Endodermal cell (in vitro differentiated cells): ENCODE measurements at regions not wholly inside any gene's neighbourhood (a gene's known extent, or its start where the extent isn't known, plus 50 kb on each side); places are given as distances from the start of the nearest gene placed in this dataset.

Experiments used
- DNase-seq: peaks from one replicate; pipeline ENCODE4 v3.0.0-alpha.2; 2017
- H3K27ac ChIP-seq: 2 replicates; pipeline ENCODE4 v1.5.1; 2013; ENCODE audit warnings: mild to moderate bottlenecking, low read depth, low read length, moderate library complexity
- H3K27me3 ChIP-seq: 2 replicates; pipeline ENCODE4 v1.6.1; 2013; ENCODE audit warnings: mild to moderate bottlenecking, low read length, moderate library complexity; ENCODE audit not compliant: insufficient read depth, control insufficient read depth, poor library complexity, severe bottlenecking
- H3K36me3 ChIP-seq: 2 replicates; pipeline ENCODE4 v1.7.0; 2013; ENCODE audit warnings: mild to moderate bottlenecking, low read length, moderate library complexity; ENCODE audit not compliant: control insufficient read depth, insufficient read depth
- H3K4me1 ChIP-seq: one replicate; pipeline ENCODE4 v1.7.0; 2013; ENCODE audit warnings: low read length; ENCODE audit not compliant: control insufficient read depth, insufficient read depth
- H3K4me3 ChIP-seq: 2 replicates; pipeline ENCODE4 v1.5.1; 2013; ENCODE audit warnings: mild to moderate bottlenecking, low read length, moderate library complexity
- H3K9ac ChIP-seq: 2 replicates; pipeline ENCODE4 v1.6.1; 2013; ENCODE audit warnings: mild to moderate bottlenecking, low read length, moderate library complexity; ENCODE audit not compliant: poor library complexity, severe bottlenecking; ENCODE audit errors: extremely low read depth
- H3K9me3 ChIP-seq: 2 replicates; pipeline ENCODE4 v1.6.1; 2013; ENCODE audit warnings: mild to moderate bottlenecking, low read length, moderate library complexity; ENCODE audit not compliant: control insufficient read depth
- H3K27ac Mint-ChIP-seq: 2 replicates; pipeline ENCODE4 v1.8.0; 2020; ENCODE audit warnings: mixed read lengths
- H3K27me3 Mint-ChIP-seq: 2 replicates; pipeline ENCODE4 v1.8.0; 2021; ENCODE audit warnings: mild to moderate bottlenecking, mixed read lengths; ENCODE audit not compliant: insufficient read depth
- H3K36me3 Mint-ChIP-seq: 2 replicates; pipeline ENCODE4 v1.8.0; 2020; ENCODE audit warnings: low read depth, mixed read lengths
- H3K4me1 Mint-ChIP-seq: 2 replicates; pipeline ENCODE4 v1.8.0; 2020; ENCODE audit warnings: mixed read lengths
- H3K4me3 Mint-ChIP-seq: 2 replicates; pipeline ENCODE4 v1.8.0; 2020; ENCODE audit warnings: mild to moderate bottlenecking, moderate library complexity, mixed read lengths
- H3K9me3 Mint-ChIP-seq: 2 replicates; pipeline ENCODE4 v1.8.0; 2020; ENCODE audit warnings: mild to moderate bottlenecking, mixed read lengths
- CTCF ChIP-seq: fragments of 200-600 bp; sonication (generic); conservative IDR thresholded peaks from 2 replicates; pipeline ENCODE4 v1.5.0; 2021; ENCODE audit warnings: antibody characterized with exemption, mild to moderate bottlenecking
- WGBS, 2 experiments: methylation state at CpG; one replicate each; pipeline versions ENCODE4 v1.1.5 to v1.1.7; 2013; ENCODE audit warnings: missing lambda C conversion rate in 2 of 2, mixed read lengths in 1 of 2; ENCODE audit not compliant: insufficient coverage in 1 of 2, insufficient read length in 1 of 2; 5-methylcytosine and 5-hydroxymethylcytosine counted together

DNA sequence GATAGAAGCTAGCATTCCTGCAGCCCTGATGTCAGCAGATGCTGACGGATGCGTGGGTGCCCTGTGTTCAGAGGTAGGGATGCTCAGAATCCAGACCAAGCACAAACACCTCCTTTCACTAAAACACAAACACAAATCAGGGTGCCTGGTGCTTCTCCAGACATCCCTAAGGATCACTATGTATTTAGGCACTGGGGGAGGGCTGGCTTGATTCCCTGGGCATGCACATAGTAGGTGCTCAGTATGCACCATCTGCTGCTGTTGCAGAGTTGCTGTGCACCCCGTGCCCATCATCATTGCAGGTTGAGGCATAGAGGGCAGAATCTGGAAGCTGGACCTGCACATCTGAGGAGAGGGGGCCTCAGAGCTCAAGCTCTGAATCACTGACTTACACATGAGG is 114.8 kb downstream of the PHETA1 start:
- no peaks in the 10 kb centered on the region for H3K9me3 ChIP-seq
- no peak for TF ChIP-seq CTCF
- no peaks in the 10 kb centered on the region for H3K27me3 ChIP-seq
- no peak for DNase-seq
- Mint-ChIP-seq H3K27me3 (peaks cover 6% of the 10 kb centered on the region), H3K4me3 (no peak overlapping the region), H3K9me3 (no peaks in the 10 kb centered on the region), H3K27ac (no peak overlapping the region), H3K4me1 (no peaks in the 10 kb centered on the region), H3K36me3 (no peaks in the 10 kb centered on the region)
- H3K4me1 ChIP-seq: no peaks in the 10 kb centered on the region
- no peak overlapping the region for H3K4me3 ChIP-seq
- no peak overlapping the region for H3K9ac ChIP-seq
- H3K36me3 ChIP-seq: no peaks in the 10 kb centered on the region
- no peak overlapping the region for H3K27ac ChIP-seq
- 78 to 96% methylated on average over 2 to 3 of the region's 3 CpGs for WGBS, 2 experiments

DNA sequence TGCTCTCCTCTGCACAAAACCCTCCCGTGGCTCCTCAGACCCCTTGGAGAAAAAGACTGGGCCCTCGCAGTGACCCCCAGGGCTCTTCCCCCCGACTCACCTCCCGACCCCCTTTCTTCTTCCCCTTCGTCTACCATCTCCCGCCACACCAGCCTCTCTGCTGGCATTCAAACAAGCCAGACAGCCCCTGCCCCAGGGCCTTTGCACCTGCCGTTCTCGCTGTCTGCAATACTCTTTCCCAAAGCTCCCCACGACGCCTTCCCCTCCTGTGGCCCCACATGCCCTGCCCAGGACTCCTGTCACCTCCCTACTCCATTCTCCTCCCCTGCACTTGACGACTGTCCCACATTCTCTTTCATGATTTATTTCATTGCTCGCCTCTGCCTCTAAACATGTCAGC is 115.7 kb downstream of the PHETA1 start:
- Histone ChIP-seq H3K9ac (no peak overlapping the region), H3K4me1 (no peaks in the 10 kb centered on the region), H3K9me3 (no peaks in the 10 kb centered on the region), H3K27me3 (no peaks in the 10 kb centered on the region), H3K36me3 (no peaks in the 10 kb centered on the region), H3K27ac (no peak overlapping the region), H3K4me3 (no peak overlapping the region)
- Mint-ChIP-seq H3K9me3 (no peaks in the 10 kb centered on the region), H3K4me1 (peaks cover 3% of the 10 kb centered on the region), H3K4me3 (no peak overlapping the region), H3K36me3 (no peaks in the 10 kb centered on the region), H3K27me3 (peaks cover 6% of the 10 kb centered on the region), H3K27ac (no peak overlapping the region)
- WGBS, 2 experiments: 89 to 90% methylated on average over 5 to 12 of the region's 12 CpGs
- no peak for DNase-seq
- TF ChIP-seq CTCF: no peak

DNA sequence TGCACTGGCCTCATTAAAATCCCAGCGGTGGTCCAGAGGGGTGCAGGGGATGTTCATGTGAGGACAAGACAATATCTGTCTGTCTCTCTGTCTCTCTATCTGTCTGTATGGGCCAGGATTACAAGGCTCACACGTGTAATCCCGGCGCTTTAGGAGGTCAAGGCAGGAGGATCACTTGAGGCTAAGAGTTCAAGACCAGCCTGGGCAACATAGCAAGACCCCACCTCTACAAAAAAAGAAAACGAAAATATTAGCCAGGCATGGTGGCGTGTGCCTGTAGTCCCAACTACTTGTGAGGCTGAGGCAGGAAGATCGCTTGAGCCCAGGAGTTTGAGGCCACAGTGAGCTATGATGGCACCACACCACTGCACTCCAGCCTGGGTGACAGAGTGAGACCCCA is 117.1 kb downstream of the PHETA1 start:
- Histone ChIP-seq H3K36me3 (no peaks in the 10 kb centered on the region), H3K27me3 (no peaks in the 10 kb centered on the region), H3K27ac (no peak overlapping the region), H3K4me3 (no peak overlapping the region), H3K9ac (no peak overlapping the region), H3K4me1 (no peaks in the 10 kb centered on the region), H3K9me3 (no peaks in the 10 kb centered on the region)
- no peak overlapping the region for H3K27ac Mint-ChIP-seq
- no peak for TF ChIP-seq CTCF
- DNase-seq: no peak
- H3K36me3 Mint-ChIP-seq: no peaks in the 10 kb centered on the region
- peaks cover 9% of the 10 kb centered on the region for H3K4me1 Mint-ChIP-seq
- H3K27me3 Mint-ChIP-seq: peaks cover 6% of the 10 kb centered on the region
- H3K9me3 Mint-ChIP-seq: no peaks in the 10 kb centered on the region
- WGBS, 2 experiments: 93 to 95% methylated on average over 7 of the region's 7 CpGs
- no peak overlapping the region for H3K4me3 Mint-ChIP-seq
